Body of pancreas (tissue), 4 donors: ENCODE measurements at regions not wholly inside any gene's neighbourhood (a gene's known extent, or its start where the extent isn't known, plus 50 kb on each side); places are given as distances from the start of the nearest gene placed in this dataset.

Source experiments
- ATAC-seq: fragments of 150-250 bp; one replicate; pipeline ENCODE4 v1.9.1; 2016
- DNase-seq, 4 donors: peaks; one replicate each; pipeline ENCODE4 v3.0.0-alpha.2; 2019
- H3K27ac ChIP-seq, 4 donors: fragments of 200-600 bp; sonication (generic); 1 replicate in 3 of 4; 2 replicates in 1 of 4; pipeline versions ENCODE4 v1.5.1 to v1.6.1; 2016 to 2019; ENCODE audit warnings: mild to moderate bottlenecking in 1 of 4, mixed read lengths in 1 of 4, moderate library complexity in 1 of 4
- H3K27me3 ChIP-seq, 2 donors: fragments of 200-600 bp; sonication (generic); one replicate each; pipeline ENCODE4 v1.6.0; 2016; ENCODE audit warnings: mild to moderate bottlenecking in 1 of 2
- H3K36me3 ChIP-seq, 2 donors: fragments of 200-600 bp; sonication (generic); replicated peaks in 1 of 2; 2 replicates each; pipeline ENCODE4 v1.5.1; 2016; ENCODE audit warnings: low read depth in 2 of 2; ENCODE audit not compliant: insufficient read depth in 1 of 2
- H3K4me1 ChIP-seq: fragments of 200-600 bp; sonication (generic); one replicate; pipeline ENCODE4 v1.6.0; 2016
- H3K4me3 ChIP-seq, 2 donors: fragments of 200-600 bp; sonication (generic); 1 replicate in 1 of 2; 2 replicates in 1 of 2; pipeline ENCODE4 v1.5.1; 2016 to 2019
- H3K9me3 ChIP-seq, 3 donors: fragments of 200-600 bp; sonication (generic); 1 replicate in 2 of 3; 2 replicates in 1 of 3; pipeline ENCODE4 v1.5.1; 2016
- POLR2A ChIP-seq, 3 donors: fragments of 450-650 bp; IDR thresholded peaks; one replicate each; pipeline ENCODE4 v1.6.1; 2016; ENCODE audit warnings: antibody characterized with exemption in 3 of 3, mild to moderate bottlenecking in 2 of 3
- WGBS, 2 donors: methylation state at CpG; one replicate each; pipeline ENCODE4 v1.1.5; 2017; 5-methylcytosine and 5-hydroxymethylcytosine counted together
- intact Hi-C: fragments of 100-400 bp; cut with DNase I; formaldehyde crosslinking; loops from one replicate; pipeline ENCODE4 v1.15.1; 2023
- TF ChIP-seq, protein P1 (sequence below), 7 experiments: fragments of 450-650 bp in 4 of 7; fragments of 200-600 bp in 3 of 7; sonication (generic) in 3 of 7; IDR thresholded peaks; one replicate each; pipeline ENCODE4 v1.5.1; 2016 to 2019; ENCODE audit warnings: antibody characterized with exemption in 7 of 7

DNA sequence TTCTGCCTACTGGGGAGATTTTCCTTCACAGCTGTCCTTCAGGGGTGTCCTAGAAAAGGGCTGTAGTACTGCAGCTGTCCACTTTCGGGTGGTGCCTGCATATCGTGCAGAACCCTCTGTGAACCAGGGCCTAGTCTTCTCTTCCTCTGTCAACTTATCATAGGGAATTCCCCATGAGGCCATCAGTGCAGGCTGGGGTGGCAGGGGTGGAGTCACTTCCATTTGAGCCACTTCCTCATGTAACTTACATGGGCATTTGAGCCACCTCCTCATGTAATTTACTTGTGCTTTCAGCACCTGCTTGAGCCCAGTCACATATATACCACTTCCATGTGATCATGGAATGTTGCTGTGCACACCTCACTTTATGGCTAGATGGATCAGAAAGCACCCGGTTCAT lies 742.0 kb upstream of the RGMB start:
- Histone ChIP-seq H3K27ac (no peak overlapping the region), H3K4me1 (no peaks in the 10 kb centered on the region), H3K36me3 (no peaks in the 10 kb centered on the region), H3K27me3 (no peaks in the 10 kb centered on the region), H3K4me3 (no peak overlapping the region), H3K9me3 (no peaks in the 10 kb centered on the region)
- DNase-seq (no peak), ATAC-seq (no peak)
- intact Hi-C loops: no loop called here
- no peak for TF ChIP-seq POLR2A (IDR thresholded peaks at IDR 0.05)
- TF ChIP-seq, protein P1, sequence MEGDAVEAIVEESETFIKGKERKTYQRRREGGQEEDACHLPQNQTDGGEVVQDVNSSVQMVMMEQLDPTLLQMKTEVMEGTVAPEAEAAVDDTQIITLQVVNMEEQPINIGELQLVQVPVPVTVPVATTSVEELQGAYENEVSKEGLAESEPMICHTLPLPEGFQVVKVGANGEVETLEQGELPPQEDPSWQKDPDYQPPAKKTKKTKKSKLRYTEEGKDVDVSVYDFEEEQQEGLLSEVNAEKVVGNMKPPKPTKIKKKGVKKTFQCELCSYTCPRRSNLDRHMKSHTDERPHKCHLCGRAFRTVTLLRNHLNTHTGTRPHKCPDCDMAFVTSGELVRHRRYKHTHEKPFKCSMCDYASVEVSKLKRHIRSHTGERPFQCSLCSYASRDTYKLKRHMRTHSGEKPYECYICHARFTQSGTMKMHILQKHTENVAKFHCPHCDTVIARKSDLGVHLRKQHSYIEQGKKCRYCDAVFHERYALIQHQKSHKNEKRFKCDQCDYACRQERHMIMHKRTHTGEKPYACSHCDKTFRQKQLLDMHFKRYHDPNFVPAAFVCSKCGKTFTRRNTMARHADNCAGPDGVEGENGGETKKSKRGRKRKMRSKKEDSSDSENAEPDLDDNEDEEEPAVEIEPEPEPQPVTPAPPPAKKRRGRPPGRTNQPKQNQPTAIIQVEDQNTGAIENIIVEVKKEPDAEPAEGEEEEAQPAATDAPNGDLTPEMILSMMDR (IDR thresholded peaks at IDR 0.05): no peak
- WGBS, 2 donors: 85 to 93% methylated on average over 3 of the region's 3 CpGs

DNA sequence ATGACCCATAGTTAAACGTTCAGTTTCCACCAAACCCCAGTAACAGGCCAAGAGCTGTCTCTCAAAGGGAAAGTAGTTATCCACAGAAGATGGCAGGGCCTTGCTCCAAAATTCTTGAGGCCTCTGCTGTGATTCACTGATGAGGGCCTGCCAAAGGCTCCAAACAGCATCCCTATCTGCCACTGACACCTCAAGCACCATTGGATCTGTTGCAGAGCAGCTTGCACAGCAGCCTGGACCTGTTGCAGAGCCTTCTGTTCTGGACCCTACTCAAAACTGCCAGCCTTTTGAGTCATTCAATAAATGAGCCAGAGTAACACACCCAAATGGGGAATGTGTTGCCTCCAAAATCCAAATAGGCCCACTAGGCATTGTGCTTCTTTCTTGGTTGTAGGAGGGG lies 741.5 kb upstream of the RGMB start:
- DNase-seq (no peak), ATAC-seq (no peak)
- Histone ChIP-seq H3K36me3 (no peaks in the 10 kb centered on the region), H3K27me3 (no peaks in the 10 kb centered on the region), H3K4me3 (no peak overlapping the region), H3K9me3 (no peaks in the 10 kb centered on the region), H3K4me1 (no peaks in the 10 kb centered on the region), H3K27ac (no peak overlapping the region)
- WGBS, 2 donors: 42 to 53% methylated on average over 1 of the region's 1 CpG
- no peak for TF ChIP-seq POLR2A (IDR thresholded peaks at IDR 0.05)
- TF ChIP-seq, protein P1 (IDR thresholded peaks at IDR 0.05): no peak
- intact Hi-C loops: no loop called here

DNA sequence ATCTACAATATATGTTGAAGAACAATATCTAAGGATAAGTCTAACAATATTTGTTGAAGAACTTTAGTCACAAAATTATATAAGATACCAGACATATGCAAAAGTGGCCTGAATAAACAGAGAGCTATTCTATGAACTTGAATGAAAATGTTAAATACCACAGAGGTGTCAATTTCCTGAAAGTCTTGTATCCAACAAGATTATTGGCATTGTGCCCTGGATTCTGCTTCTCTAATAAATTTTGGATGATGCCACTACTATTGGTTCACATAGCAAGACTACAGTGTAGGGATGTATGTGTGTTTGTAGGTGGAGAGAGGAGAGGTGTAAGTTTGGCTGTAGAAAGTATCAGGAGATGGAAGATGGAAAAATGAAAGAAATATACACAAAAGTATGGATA lies 731.8 kb upstream of the RGMB start:
- ATAC-seq: no peak
- intact Hi-C loops: no loop called here
- H3K27me3 ChIP-seq: no peaks in the 10 kb centered on the region

DNA sequence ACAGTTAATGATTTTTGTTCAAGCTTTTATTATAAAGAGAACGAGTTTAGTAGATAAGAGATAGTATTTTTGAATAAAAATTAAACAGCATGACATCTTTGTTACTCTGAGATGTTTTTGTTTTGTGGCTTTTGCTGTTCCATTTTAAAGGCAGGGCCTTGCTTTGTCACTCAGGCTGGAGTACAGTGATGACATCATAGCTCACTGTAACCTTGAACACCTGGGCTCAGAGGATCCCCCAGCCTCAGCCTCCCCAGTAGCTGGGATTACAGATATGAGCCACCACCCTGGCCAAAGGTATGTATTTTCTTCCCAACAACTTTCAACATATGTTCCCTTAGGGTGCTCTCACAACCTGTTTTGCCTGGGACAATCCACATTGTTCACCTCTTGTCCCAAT lies 730.9 kb upstream of the RGMB start:
- no peaks in the 10 kb centered on the region for H3K36me3 ChIP-seq
- no peak for ATAC-seq
- no peaks in the 10 kb centered on the region for H3K9me3 ChIP-seq
- H3K27ac ChIP-seq: no peak overlapping the region
- no peak overlapping the region for H3K4me3 ChIP-seq
- 30 to 33% methylated on average over 1 of the region's 1 CpG for WGBS, 2 donors
- no peak for TF ChIP-seq POLR2A (IDR thresholded peaks at IDR 0.05)
- TF ChIP-seq, protein P1 (IDR thresholded peaks at IDR 0.05): no peak
- DNase-seq: no peak
- no peaks in the 10 kb centered on the region for H3K27me3 ChIP-seq
- H3K4me1 ChIP-seq: no peaks in the 10 kb centered on the region
- intact Hi-C loops: no loop called here

More for the DNA sequence above, 731.8 kb upstream of the RGMB start:
- no peak for DNase-seq
- no peak overlapping the region for H3K4me3 ChIP-seq
- TF ChIP-seq, protein P1 (IDR thresholded peaks at IDR 0.05): no peak
- no peak for TF ChIP-seq POLR2A (IDR thresholded peaks at IDR 0.05)
- H3K9me3 ChIP-seq: no peaks in the 10 kb centered on the region
- H3K4me1 ChIP-seq: no peaks in the 10 kb centered on the region
- H3K27ac ChIP-seq: no peak overlapping the region
- no peaks in the 10 kb centered on the region for H3K36me3 ChIP-seq

DNA sequence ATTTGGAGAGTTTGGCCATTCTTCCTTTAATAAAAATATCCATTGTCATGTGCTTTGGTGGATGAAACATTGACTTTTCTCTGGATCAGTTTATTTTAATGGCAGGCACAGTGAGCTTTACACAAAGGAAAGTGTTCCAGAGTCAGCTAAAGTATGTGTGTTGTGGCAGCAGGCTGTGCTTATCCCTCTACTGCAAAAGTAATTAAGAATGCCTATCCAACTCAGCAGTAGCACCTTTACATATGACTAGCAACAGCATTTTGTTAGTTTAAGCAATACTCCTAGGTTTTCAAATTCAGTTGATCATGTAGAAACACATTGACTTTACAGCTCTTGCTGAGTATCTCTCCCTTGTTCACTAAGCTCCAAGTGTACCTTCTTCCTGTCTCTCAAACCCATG lies 730.5 kb upstream of the RGMB start:
- intact Hi-C loops: no loop called here
- ATAC-seq: no peak
- TF ChIP-seq, protein P1 (IDR thresholded peaks at IDR 0.05): no peak
- TF ChIP-seq POLR2A (IDR thresholded peaks at IDR 0.05): no peak
- no peaks in the 10 kb centered on the region for H3K9me3 ChIP-seq
- no peaks in the 10 kb centered on the region for H3K27me3 ChIP-seq
- H3K4me1 ChIP-seq: no peaks in the 10 kb centered on the region
- no peaks in the 10 kb centered on the region for H3K36me3 ChIP-seq
- no peak for DNase-seq
- H3K27ac ChIP-seq: no peak overlapping the region
- no peak overlapping the region for H3K4me3 ChIP-seq
